T-helper 17 cell (primary cell): ENCODE measurements at regions not wholly inside any gene's neighbourhood (a gene's known extent, or its start where the extent isn't known, plus 50 kb on each side); places are given as distances from the start of the nearest gene placed in this dataset.

Source experiments
- ATAC-seq: fragments of 150-1000 bp; cut with Tn5 transposase; 2 replicates; pipeline ENCODE4 v1.10.0; 2021; ENCODE audit warnings: mild to moderate bottlenecking, moderate library complexity
- DNase-seq, 3 donors: peaks; one replicate each; pipeline versions ENCODE4 v3.0.0 to v3.0.0-alpha.2; 2020 to 2021
- H3K9me3 ChIP-seq: one replicate; pipeline ENCODE4 v1.7.0; 2013; ENCODE audit warnings: low read length, mild to moderate bottlenecking; ENCODE audit not compliant: control insufficient read depth, poor library complexity, severe bottlenecking
- H3K27ac Mint-ChIP-seq: one replicate; pipeline ENCODE4 v1.8.0; 2022; ENCODE audit warnings: mild to moderate bottlenecking, moderate library complexity, mixed read lengths
- H3K27me3 Mint-ChIP-seq: one replicate; pipeline ENCODE4 v1.8.0; 2022; ENCODE audit warnings: mixed read lengths
- H3K36me3 Mint-ChIP-seq: one replicate; pipeline ENCODE4 v1.8.0; 2022; ENCODE audit warnings: low read depth, mixed read lengths
- H3K4me1 Mint-ChIP-seq: one replicate; pipeline ENCODE4 v1.8.0; 2022; ENCODE audit warnings: mild to moderate bottlenecking, mixed read lengths
- H3K4me3 Mint-ChIP-seq: one replicate; pipeline ENCODE4 v1.8.0; 2022; ENCODE audit warnings: mild to moderate bottlenecking, moderate library complexity, mixed read lengths

DNA sequence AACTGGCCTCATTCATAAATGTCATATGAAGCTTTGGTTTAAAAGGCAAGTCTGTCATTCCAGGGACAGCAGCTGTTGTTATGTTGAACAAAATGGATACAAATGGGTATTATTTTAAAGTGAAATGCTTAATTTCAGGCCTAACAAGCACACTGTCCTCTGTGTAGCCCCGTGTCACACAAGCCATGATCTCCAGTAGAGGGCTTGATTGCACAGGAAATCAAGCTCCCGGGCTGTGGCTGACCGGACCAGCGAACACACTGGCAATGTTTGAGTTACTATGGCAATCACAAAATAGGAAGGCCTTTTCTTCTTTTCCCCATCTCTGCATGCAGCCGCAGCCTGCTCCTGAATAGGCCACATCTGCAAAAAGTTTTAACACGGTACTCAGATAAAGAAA is 64.0 kb upstream of the GSX1 start:
- ATAC-seq (no peak), DNase-seq (no peak)
- H3K4me3 Mint-ChIP-seq, result no peak overlapping the region
- H3K9me3 ChIP-seq, result no peaks in the 10 kb centered on the region
- peaks cover 3% of the 10 kb centered on the region for H3K27me3 Mint-ChIP-seq
- H3K4me1 Mint-ChIP-seq, result peaks cover 13% of the 10 kb centered on the region
- H3K36me3 Mint-ChIP-seq, result no peaks in the 10 kb centered on the region
- H3K27ac Mint-ChIP-seq, result no peak overlapping the region

DNA sequence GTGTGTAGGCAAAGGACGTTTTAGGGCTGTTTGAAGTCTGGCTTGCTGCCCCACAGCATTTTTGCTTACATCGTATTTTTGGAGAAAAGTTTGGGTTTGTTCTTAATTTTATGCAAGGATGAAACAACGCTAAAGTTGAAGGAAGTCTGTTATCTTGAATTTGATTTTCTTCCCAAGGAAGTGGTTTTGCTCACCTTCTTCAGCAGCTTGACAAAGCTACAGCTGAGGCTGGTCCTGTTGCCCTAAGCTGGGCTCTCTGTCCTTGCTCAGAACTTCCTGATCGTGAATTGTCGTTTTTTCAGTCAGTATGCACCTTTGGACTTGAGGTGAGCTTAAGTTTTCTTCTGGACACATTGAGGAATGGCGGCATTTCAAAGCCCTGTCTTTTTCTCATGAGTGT is 62.1 kb upstream of the GSX1 start:
- DNase-seq, result no peak
- no peaks in the 10 kb centered on the region for H3K36me3 Mint-ChIP-seq
- ATAC-seq, result no peak
- H3K27me3 Mint-ChIP-seq, result no peaks in the 10 kb centered on the region
- H3K9me3 ChIP-seq, result no peaks in the 10 kb centered on the region
- peaks cover 13% of the 10 kb centered on the region for H3K4me1 Mint-ChIP-seq
- peak overlapping the region; percentile 56 for H3K27ac Mint-ChIP-seq
- H3K4me3 Mint-ChIP-seq, result peak overlapping the region; percentile 56
